Fibroblast of lung (primary cell): ENCODE measurements at regions not wholly inside any gene's neighbourhood (a gene's known extent, or its start where the extent isn't known, plus 50 kb on each side); places are given as distances from the start of the nearest gene placed in this dataset.

Source experiments
- CTCF ChIP-seq, 2 donors: IDR thresholded peaks in 1 of 2; conservative IDR thresholded peaks in 1 of 2; 1 replicate in 1 of 2; 2 replicates in 1 of 2; pipeline ENCODE4 v1.5.1; 2011 to 2012; ENCODE audit warnings: low read length in 2 of 2, control low read depth in 1 of 2, inconsistent platforms in 1 of 2, low read depth in 1 of 2, mild to moderate bottlenecking in 1 of 2
- EZH2 ChIP-seq: IDR thresholded peaks from 2 replicates; pipeline ENCODE4 v1.5.1; 2012; ENCODE audit warnings: low read length, control low read depth, mild to moderate bottlenecking; ENCODE audit errors: missing control alignments

- TF ChIP-seq CTCF (conservative IDR thresholded peaks at IDR 0.05 in 1 of 2, IDR thresholded peaks at IDR 0.05 in 1 of 2; ENCODE audit: low read depth in 1 of 2, low read length in 2 of 2) (no peak), EZH2 (no peak)
Observed at GRCh38 chr12:125256634-125256936, 191.3 kb downstream of the AACS start.
